ENCODE measurements at regions not wholly inside any gene's neighbourhood (a gene's known extent, or its start where the extent isn't known, plus 50 kb on each side); places are given as distances from the start of the nearest gene placed in this dataset.

- no peaks in the 10 kb centered on the region for H3K36me3 Mint-ChIP-seq (ENCODE audit: low read depth)
- H3K9me3 Mint-ChIP-seq: peaks cover 53% of the 10 kb centered on the region
- H3K4me1 Mint-ChIP-seq (ENCODE audit: low read depth): peaks cover 2% of the 10 kb centered on the region
- no peaks in the 10 kb centered on the region for H3K27me3 Mint-ChIP-seq (ENCODE audit: low read depth)
- no peak for DNase-seq (ENCODE audit: low spot score)
- H3K4me3 Mint-ChIP-seq (ENCODE audit: low read depth): no peak overlapping the region
- intact Hi-C loops (cut with micrococcal nuclease): no loop called here
- no peak overlapping the region for H3K27ac Mint-ChIP-seq
Measured at GRCh38 chr7:63931057-63931600, 67.5 kb upstream of the ZNF722 start.

DNA sequence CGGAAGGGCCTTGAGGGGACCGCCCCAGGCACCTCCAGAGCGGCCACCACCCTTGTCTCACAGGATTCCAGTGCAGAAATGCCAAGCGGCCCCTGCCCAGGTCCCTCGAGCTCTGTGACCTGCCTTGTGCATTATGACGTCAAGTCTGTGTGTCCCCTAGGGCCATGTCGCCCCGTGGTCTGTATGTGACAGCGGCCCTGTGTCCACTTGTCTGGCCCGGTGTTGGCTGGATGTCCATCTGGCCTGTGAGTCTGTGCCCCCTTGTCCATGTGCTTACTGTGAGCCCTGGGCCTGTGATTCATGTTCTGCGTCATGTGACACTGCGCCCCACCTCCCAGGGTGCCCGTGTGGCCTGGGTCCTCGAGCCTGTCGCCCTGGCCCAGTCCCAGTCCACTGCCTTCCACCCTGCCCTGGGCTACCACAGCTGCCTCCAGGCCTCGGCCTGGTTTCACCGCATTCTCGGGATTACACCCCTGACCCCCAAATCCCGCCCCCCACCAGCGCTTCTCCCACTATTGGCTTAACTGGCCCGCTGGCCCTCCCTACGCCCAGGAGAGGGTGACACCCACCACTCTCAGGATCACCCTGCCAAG lies 66.6 kb upstream of the ZNF722 start:
- H3K36me3 Mint-ChIP-seq (ENCODE audit: low read depth): no peaks in the 10 kb centered on the region
- no peaks in the 10 kb centered on the region for H3K27me3 Mint-ChIP-seq (ENCODE audit: low read depth)
- intact Hi-C loops (cut with micrococcal nuclease): no loop called here
- no peak for DNase-seq (ENCODE audit: low spot score)
- peaks cover 49% of the 10 kb centered on the region for H3K9me3 Mint-ChIP-seq
- no peaks in the 10 kb centered on the region for H3K4me1 Mint-ChIP-seq (ENCODE audit: low read depth)
- no peak overlapping the region for H3K4me3 Mint-ChIP-seq (ENCODE audit: low read depth)
- no peak overlapping the region for H3K27ac Mint-ChIP-seq
